ENCODE measurements at regions not wholly inside any gene's neighbourhood (a gene's known extent, or its start where the extent isn't known, plus 50 kb on each side); places are given as distances from the start of the nearest gene placed in this dataset.

GRCh38 chr2:239685556-239685955 is 284.7 kb upstream of the HDAC4 start:
- Histone ChIP-seq H3K4me1 (no peaks in the 10 kb centered on the region), H3K36me3 (no peaks in the 10 kb centered on the region), H3K27me3 (no peaks in the 10 kb centered on the region), H3K4me3 (no peak overlapping the region), H3K9me3 (no peaks in the 10 kb centered on the region), H3K27ac (no peak overlapping the region)
- TF ChIP-seq CTCF (IDR thresholded peaks at IDR 0.05) (no peak), POLR2A (IDR thresholded peaks at IDR 0.05) (no peak)
- DNase-seq, result no peak

GRCh38 chr2:239684996-239685395 is 284.2 kb upstream of the HDAC4 start:
- H3K27me3 ChIP-seq, result no peaks in the 10 kb centered on the region
- H3K27ac ChIP-seq, result no peak overlapping the region
- H3K4me1 ChIP-seq, result no peaks in the 10 kb centered on the region
- peak in 1 of 3 donors; percentile 3 for DNase-seq
- H3K9me3 ChIP-seq, result no peaks in the 10 kb centered on the region
- TF ChIP-seq POLR2A (IDR thresholded peaks at IDR 0.05), result no peak
- no peak for TF ChIP-seq CTCF (IDR thresholded peaks at IDR 0.05)
- H3K4me3 ChIP-seq, result no peak overlapping the region
- no peaks in the 10 kb centered on the region for H3K36me3 ChIP-seq

GRCh38 chr2:239684271-239684810 is 283.5 kb upstream of the HDAC4 start:
- Histone ChIP-seq H3K27ac (no peak overlapping the region), H3K9me3 (no peaks in the 10 kb centered on the region), H3K36me3 (no peaks in the 10 kb centered on the region), H3K4me1 (no peaks in the 10 kb centered on the region), H3K4me3 (no peak overlapping the region), H3K27me3 (no peaks in the 10 kb centered on the region)
- no peak for TF ChIP-seq POLR2A (IDR thresholded peaks at IDR 0.05)
- TF ChIP-seq CTCF (IDR thresholded peaks at IDR 0.05), result no peak
- DNase-seq, result peak in 1 of 3 donors; percentile 2

GRCh38 chr2:239682518-239682917 is 281.7 kb upstream of the HDAC4 start:
- no peak for DNase-seq
- no peaks in the 10 kb centered on the region for H3K27me3 ChIP-seq
- H3K27ac ChIP-seq, result no peak overlapping the region
- no peaks in the 10 kb centered on the region for H3K36me3 ChIP-seq
- H3K4me1 ChIP-seq, result no peaks in the 10 kb centered on the region
- no peaks in the 10 kb centered on the region for H3K9me3 ChIP-seq
- H3K4me3 ChIP-seq, result no peak overlapping the region
- TF ChIP-seq POLR2A (IDR thresholded peaks at IDR 0.05), result no peak
- TF ChIP-seq CTCF (IDR thresholded peaks at IDR 0.05), result no peak

- H3K27ac ChIP-seq, result no peak overlapping the region
- H3K4me3 ChIP-seq, result no peak overlapping the region
- no peaks in the 10 kb centered on the region for H3K36me3 ChIP-seq
- H3K4me1 ChIP-seq, result no peaks in the 10 kb centered on the region
- H3K27me3 ChIP-seq, result no peaks in the 10 kb centered on the region
- DNase-seq, result peak in 1 of 3 donors; percentile 7
- no peaks in the 10 kb centered on the region for H3K9me3 ChIP-seq
- TF ChIP-seq CTCF (IDR thresholded peaks at IDR 0.05) (no peak), POLR2A (IDR thresholded peaks at IDR 0.05) (no peak)
Observed at GRCh38 chr2:239679755-239680154, 278.9 kb upstream of the HDAC4 start.
